GM13977 (cell line): ENCODE measurements at regions not wholly inside any gene's neighbourhood (a gene's known extent, or its start where the extent isn't known, plus 50 kb on each side); places are given as distances from the start of the nearest gene placed in this dataset.

ENCODE experiments used
- DNase-seq: peaks from one replicate; pipeline ENCODE4 v3.0.0; 2012; ENCODE audit warnings: low spot score
- in situ Hi-C: fragments of 300-500 bp; cut with MboI; formaldehyde crosslinking; loops from one replicate; pipeline ENCODE4 v1.12.0; 2022; ENCODE audit warnings: low sequenced_read_pairs, low pct_unique_long_range_greater_than_20kb, mixed read lengths, inconsistent platforms; ENCODE audit not compliant: unreplicated experiment
- TF ChIP-seq, protein P1 (sequence below): IDR thresholded peaks from 2 replicates; pipeline ENCODE4 v1.5.1; 2012; ENCODE audit warnings: mild to moderate bottlenecking, control low read depth; ENCODE audit not compliant: insufficient read depth; ENCODE audit errors: extremely low read depth, missing control alignments

DNA sequence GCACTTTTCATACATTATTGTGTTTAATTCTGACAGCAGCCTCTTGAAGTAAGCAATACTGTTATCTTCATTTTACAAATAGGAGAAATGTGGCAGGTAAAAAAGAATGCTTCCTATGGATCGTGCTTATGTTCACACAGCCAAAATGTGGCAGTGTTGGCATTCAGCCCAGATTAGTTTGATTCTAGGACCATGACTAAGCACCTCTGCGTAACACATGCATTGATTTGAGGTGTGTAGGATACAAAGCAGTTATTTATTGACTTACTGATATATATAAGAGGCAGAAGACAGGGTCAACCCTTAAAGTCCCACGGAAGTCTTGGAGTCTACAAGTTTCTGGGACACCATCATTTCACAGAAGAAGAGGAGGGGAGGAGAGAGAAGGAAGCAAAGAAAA, 1144.4 kb upstream of the GOT2 start:
- TF ChIP-seq, protein P1, sequence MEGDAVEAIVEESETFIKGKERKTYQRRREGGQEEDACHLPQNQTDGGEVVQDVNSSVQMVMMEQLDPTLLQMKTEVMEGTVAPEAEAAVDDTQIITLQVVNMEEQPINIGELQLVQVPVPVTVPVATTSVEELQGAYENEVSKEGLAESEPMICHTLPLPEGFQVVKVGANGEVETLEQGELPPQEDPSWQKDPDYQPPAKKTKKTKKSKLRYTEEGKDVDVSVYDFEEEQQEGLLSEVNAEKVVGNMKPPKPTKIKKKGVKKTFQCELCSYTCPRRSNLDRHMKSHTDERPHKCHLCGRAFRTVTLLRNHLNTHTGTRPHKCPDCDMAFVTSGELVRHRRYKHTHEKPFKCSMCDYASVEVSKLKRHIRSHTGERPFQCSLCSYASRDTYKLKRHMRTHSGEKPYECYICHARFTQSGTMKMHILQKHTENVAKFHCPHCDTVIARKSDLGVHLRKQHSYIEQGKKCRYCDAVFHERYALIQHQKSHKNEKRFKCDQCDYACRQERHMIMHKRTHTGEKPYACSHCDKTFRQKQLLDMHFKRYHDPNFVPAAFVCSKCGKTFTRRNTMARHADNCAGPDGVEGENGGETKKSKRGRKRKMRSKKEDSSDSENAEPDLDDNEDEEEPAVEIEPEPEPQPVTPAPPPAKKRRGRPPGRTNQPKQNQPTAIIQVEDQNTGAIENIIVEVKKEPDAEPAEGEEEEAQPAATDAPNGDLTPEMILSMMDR, result no peak
- no peak for DNase-seq
- in situ Hi-C loops, result no loop called here

DNA sequence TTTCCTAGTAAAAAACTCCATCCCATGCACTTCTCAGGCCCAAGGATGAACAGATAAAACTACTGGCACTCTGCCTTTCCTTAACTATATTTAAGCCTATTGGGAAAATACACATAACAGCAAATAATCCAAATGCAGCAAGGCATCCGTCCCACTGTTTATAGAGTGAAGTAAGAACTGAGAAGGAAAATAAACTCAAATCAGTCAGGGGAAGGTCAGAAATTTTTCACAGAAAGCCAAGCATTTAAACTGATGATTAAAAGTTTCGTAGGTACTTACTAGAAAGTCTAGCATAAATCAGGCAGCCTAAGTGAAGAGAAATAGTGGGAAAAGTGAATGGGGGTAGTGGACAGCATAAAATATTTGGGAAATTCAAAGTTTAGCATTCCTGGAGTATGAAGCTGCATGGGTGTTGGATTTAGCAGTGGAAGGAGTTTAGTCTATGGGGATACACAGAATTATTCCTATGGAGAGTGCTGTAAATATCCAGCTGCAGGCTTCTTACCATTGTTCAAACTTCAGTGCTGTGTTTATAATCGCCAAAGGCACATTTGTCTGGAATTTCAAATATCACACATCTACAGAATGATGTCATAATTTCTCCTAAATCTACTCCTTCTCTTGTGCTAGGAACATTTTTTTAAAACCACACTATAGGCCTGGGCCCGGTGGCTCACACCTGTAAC, 1131.0 kb upstream of the GOT2 start:
- in situ Hi-C loops, result no loop called here
- TF ChIP-seq, protein P1, result no peak
- no peak for DNase-seq

DNA sequence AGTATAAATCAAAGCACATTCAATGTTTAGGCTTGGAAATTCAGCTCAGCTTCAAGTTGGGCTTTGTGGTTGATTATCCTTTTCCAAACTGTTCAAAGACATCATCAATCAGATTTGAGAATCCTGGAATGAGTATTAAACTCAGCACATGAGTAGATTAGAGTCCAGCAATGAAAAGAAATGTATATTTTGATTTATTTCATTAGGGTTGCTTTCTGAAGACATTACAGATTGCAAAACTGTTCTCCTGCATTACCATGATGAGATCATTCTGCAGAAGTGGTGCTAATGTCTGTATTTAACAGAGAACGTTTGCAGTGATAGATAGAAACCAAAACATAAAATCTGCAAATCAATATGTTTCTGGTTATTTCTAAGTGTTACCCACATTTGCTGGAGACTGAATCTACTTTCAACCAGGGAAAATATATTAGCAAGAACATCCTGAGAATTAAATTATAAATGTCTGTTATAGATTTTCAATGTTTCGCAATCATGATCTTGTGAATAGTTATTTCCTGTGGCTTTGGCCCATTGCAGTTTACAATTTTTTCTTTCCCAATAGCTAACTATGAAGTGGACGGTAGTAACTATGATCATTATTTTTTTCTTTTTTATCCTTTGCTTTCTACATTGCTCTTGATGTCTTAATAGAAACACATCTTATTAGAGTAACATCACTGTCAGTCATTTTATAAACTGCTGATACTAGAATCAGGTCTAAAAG, 1125.7 kb upstream of the GOT2 start:
- in situ Hi-C loops, result no loop called here
- TF ChIP-seq, protein P1, result no peak
- DNase-seq, result no peak

DNA sequence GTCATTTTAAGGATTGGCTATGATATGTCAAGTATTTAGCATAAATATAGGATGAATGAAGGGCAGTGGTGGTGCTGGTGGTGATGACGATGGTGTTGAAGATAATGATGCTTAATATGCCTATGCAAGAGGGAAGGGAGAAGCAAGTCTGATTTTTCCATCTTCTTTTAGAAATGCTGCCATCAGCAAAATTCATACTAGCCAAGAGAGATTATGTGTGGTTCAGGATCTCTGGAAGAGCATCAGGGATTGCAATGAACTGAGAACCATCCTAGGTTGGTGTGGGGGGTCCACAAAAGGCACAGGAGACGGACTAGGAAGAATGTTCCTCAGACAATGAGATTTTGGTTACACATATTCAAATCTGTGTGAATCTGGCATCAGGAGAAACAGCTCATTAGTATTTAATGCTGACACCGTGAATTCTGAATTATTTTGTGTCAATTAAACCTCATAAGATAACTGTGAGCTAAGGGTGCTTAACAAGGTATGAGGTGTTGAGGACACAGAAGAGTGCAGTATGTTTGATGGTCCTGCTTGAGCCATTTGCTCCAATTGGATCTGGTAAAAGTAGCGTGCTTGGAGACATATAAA, 1120.8 kb upstream of the GOT2 start:
- no peak for DNase-seq
- in situ Hi-C loops, result no loop called here

DNA sequence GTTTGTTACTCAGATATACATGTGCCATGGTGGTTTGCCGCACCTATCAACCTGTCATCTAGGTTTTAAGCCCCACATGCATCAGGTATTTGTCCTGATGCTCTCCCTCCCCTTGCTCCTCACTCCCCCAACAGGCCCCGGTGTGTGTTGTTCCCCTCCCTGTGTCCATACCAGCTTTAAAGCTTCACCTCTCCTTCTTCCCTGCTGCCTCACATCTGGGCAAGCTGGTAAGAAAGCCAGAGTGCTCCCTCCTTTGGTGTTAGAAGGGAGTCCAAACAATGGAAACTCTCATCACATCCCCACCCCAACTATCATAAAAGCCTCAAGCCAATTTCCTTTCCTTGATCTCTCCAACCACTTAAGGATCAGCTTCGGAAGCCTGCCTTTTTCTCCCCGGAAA, 1115.6 kb upstream of the GOT2 start:
- no peak for DNase-seq
- in situ Hi-C loops, result no loop called here
- TF ChIP-seq, protein P1, result no peak

More for the DNA sequence above, 1120.8 kb upstream of the GOT2 start:
- TF ChIP-seq, protein P1, result no peak

DNA sequence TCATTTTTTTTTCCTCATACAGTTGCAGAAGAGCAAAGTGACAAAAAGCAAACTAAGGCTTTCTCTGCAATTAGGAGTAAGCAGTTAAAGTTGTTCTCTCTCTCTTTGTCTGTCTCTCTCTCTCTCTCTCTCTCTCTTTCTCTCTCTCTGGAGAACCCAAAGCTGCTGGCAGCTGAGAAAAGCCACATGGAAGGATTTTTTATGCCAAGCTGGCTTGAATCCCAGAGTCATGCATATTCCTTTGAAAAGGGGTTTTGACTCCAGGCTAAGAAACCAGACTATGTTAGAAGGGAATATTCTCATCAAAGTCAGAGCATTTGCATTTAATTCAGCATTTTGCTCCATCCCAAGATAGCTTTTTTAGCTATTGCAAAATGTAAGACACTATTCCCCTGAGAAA, 1114.2 kb upstream of the GOT2 start:
- in situ Hi-C loops, result no loop called here
- TF ChIP-seq, protein P1, result no peak
- no peak for DNase-seq
